ENCODE measurements at regions not wholly inside any gene's neighbourhood (a gene's known extent, or its start where the extent isn't known, plus 50 kb on each side); places are given as distances from the start of the nearest gene placed in this dataset.

- TF ChIP-seq CTCF (IDR thresholded peaks at IDR 0.05) = no peak
- Histone ChIP-seq H3K4me1 (ENCODE audit: control insufficient read depth in 1 of 2, low read depth in 2 of 2) (no peaks in the 10 kb centered on the region), H3K27me3 (replicated peaks; ENCODE audit: insufficient read depth) (no peaks in the 10 kb centered on the region), H3K27ac (no peak overlapping the region), H3K36me3 (no peaks in the 10 kb centered on the region), H3K4me3 (no peak overlapping the region), H3K9me3 (no peaks in the 10 kb centered on the region)
- ATAC-seq (ENCODE audit: insufficient number of reproducible peaks, low FRiP score, low read depth) = no peak
- no peak for DNase-seq (ENCODE audit: low spot score)
Measured at GRCh38 chr1:214154596-214155292, 126.2 kb upstream of the SMYD2 start.

GRCh38 chr1:214155987-214156625, 124.9 kb upstream of the SMYD2 start:
- H3K36me3 ChIP-seq = no peaks in the 10 kb centered on the region
- H3K4me1 ChIP-seq (ENCODE audit: control insufficient read depth in 1 of 2, low read depth in 2 of 2) = no peaks in the 10 kb centered on the region
- H3K4me3 ChIP-seq = no peak overlapping the region
- no peak overlapping the region for H3K27ac ChIP-seq
- DNase-seq (ENCODE audit: low spot score) (no peak), ATAC-seq (ENCODE audit: insufficient number of reproducible peaks, low FRiP score, low read depth) (no peak)
- no peaks in the 10 kb centered on the region for H3K27me3 ChIP-seq (replicated peaks; ENCODE audit: insufficient read depth)
- no peaks in the 10 kb centered on the region for H3K9me3 ChIP-seq
- no peak for TF ChIP-seq CTCF (IDR thresholded peaks at IDR 0.05)

- ATAC-seq (ENCODE audit: insufficient number of reproducible peaks, low FRiP score, low read depth) = no peak
- no peaks in the 10 kb centered on the region for H3K27me3 ChIP-seq (replicated peaks; ENCODE audit: insufficient read depth)
- DNase-seq (ENCODE audit: low spot score) = no peak
- H3K36me3 ChIP-seq = no peaks in the 10 kb centered on the region
- TF ChIP-seq CTCF (IDR thresholded peaks at IDR 0.05) = no peak
- no peak overlapping the region for H3K4me3 ChIP-seq
- H3K4me1 ChIP-seq (ENCODE audit: control insufficient read depth in 1 of 2, low read depth in 2 of 2) = no peaks in the 10 kb centered on the region
- H3K9me3 ChIP-seq = no peaks in the 10 kb centered on the region
- H3K27ac ChIP-seq = no peak overlapping the region
Measured at GRCh38 chr1:214164173-214164572, 116.8 kb upstream of the SMYD2 start.

GRCh38 chr1:214165850-214166374, 115.0 kb upstream of the SMYD2 start:
- Histone ChIP-seq H3K4me1 (ENCODE audit: control insufficient read depth in 1 of 2, low read depth in 2 of 2) (no peaks in the 10 kb centered on the region), H3K27me3 (replicated peaks; ENCODE audit: insufficient read depth) (no peaks in the 10 kb centered on the region), H3K4me3 (no peak overlapping the region), H3K9me3 (no peaks in the 10 kb centered on the region), H3K36me3 (no peaks in the 10 kb centered on the region), H3K27ac (no peak overlapping the region)
- no peak for DNase-seq (ENCODE audit: low spot score)
- no peak for ATAC-seq (ENCODE audit: insufficient number of reproducible peaks, low FRiP score, low read depth)
- TF ChIP-seq CTCF (IDR thresholded peaks at IDR 0.05) = no peak

GRCh38 chr1:214174508-214175199, 106.3 kb upstream of the SMYD2 start:
- DNase-seq (ENCODE audit: low spot score) = no peak

More at GRCh38 chr1:214174508-214175199, 106.3 kb upstream of the SMYD2 start:
- Histone ChIP-seq H3K4me3 (no peak overlapping the region), H3K36me3 (no peaks in the 10 kb centered on the region), H3K27ac (no peak overlapping the region), H3K9me3 (no peaks in the 10 kb centered on the region), H3K4me1 (ENCODE audit: control insufficient read depth in 1 of 2, low read depth in 2 of 2) (no peaks in the 10 kb centered on the region), H3K27me3 (replicated peaks; ENCODE audit: insufficient read depth) (no peaks in the 10 kb centered on the region)
- TF ChIP-seq CTCF (IDR thresholded peaks at IDR 0.05) = no peak
- no peak for ATAC-seq (ENCODE audit: insufficient number of reproducible peaks, low FRiP score, low read depth)
